ENCODE measurements at regions not wholly inside any gene's neighbourhood (a gene's known extent, or its start where the extent isn't known, plus 50 kb on each side); places are given as distances from the start of the nearest gene placed in this dataset.

DNA sequence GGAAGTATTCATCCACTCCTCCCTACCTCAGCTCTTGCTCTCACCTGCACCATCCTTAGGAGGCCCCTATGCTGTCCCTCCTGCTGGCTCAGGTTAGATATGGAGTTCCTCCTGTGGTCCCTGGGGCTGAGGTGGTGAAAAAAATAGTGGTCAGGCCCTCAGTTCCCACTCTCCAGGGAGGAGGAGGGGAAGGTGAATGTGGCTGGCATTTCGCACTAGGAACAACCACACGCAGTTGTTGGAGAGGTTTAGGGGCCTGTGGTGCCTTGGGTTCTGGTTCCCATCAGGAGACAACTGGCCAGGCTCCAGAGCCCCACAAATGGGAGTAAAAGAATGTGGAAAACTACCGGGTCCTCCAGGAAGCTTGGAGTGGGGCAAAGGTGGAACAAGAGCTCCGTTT, 81.7 kb upstream of the HSPA9 start:
- no peaks in the 10 kb centered on the region for H3K27me3 ChIP-seq (replicated peaks in 1 of 2; ENCODE audit: control insufficient read depth in 2 of 2, insufficient read depth in 2 of 2, low read length in 1 of 2)
- no peak overlapping the region for H3K4me2 ChIP-seq (ENCODE audit: control insufficient read depth, insufficient read depth)
- H3K79me2 ChIP-seq (ENCODE audit: control insufficient read depth, insufficient read depth, low read length), result no peaks in the 10 kb centered on the region
- H3K27ac ChIP-seq (ENCODE audit: control insufficient read depth, insufficient read depth), result no peak overlapping the region
- H3K4me1 ChIP-seq (ENCODE audit: control insufficient read depth, insufficient read depth, low read length), result peaks cover 26% of the 10 kb centered on the region
- in situ Hi-C loops (cut with MboI) (no loop called here), intact Hi-C loops (cut with micrococcal nuclease; ENCODE audit: unreplicated experiment) (no loop called here)
- ChIA-PET POLR2A (no interaction called here), SMC1A (ENCODE audit: uncharacterized antibody, unreplicated experiment) (no interaction called here), RAD21 (ENCODE audit: unreplicated experiment) (no interaction called here), CTCF (interaction anchor here (0.8 to 1.1 kb wide), 2 partner anchors 14 to 78 kb away, joined by 3 to 4 read pairs; no protein-coding TSS in a partner anchor)
- no TSS peak for BruUV-seq (replicated peaks)
- no peaks in the 10 kb centered on the region for H3K9me3 ChIP-seq (replicated peaks; ENCODE audit: control insufficient read depth, insufficient read depth, low read length)
- no peak for DNase-seq (ENCODE audit: low read depth, low spot score)
- H4K20me1 ChIP-seq (ENCODE audit: control insufficient read depth, insufficient read depth), result no peaks in the 10 kb centered on the region
- H2AFZ ChIP-seq (ENCODE audit: control insufficient read depth, low read depth, low read length), result no peak overlapping the region
- no peak for ATAC-seq
- WGBS (ENCODE audit: insufficient coverage, insufficient replicate concordance, low lambda C conversion rate, missing lambda C conversion rate), result 67% methylated on average over 4 of the region's 4 CpGs
- FAIRE-seq, result no peak
- H3K4me3 ChIP-seq, result no peak overlapping the region
- no peaks in the 10 kb centered on the region for H3K36me3 ChIP-seq (ENCODE audit: control insufficient read depth in 2 of 2, insufficient read depth in 2 of 2, low read length in 1 of 2)
- no peak for TF ChIP-seq ZNF207 (IDR thresholded peaks at IDR 0.05; ENCODE audit: borderline replicate concordance)
- no peak for TF ChIP-seq SREBF2 (IDR thresholded peaks at IDR 0.05; ENCODE audit: low read length)
- TF ChIP-seq GATAD2B (conservative IDR thresholded peaks at IDR 0.05; ENCODE audit: low read depth), result no peak
- TF ChIP-seq HSF1 (IDR thresholded peaks at IDR 0.05; ENCODE audit: low read depth, low read length), result no peak
- no peak for TF ChIP-seq RUNX3 (IDR thresholded peaks at IDR 0.05; ENCODE audit: low read length)
- TF ChIP-seq RFX5 (IDR thresholded peaks at IDR 0.05; ENCODE audit: low read depth, low read length), result no peak
- no peak for TF ChIP-seq SMAD1 (IDR thresholded peaks at IDR 0.05; ENCODE audit: low read depth, partially characterized antibody)
- TF ChIP-seq HDGF (IDR thresholded peaks at IDR 0.05), result no peak
- no peak for TF ChIP-seq EP300 (IDR thresholded peaks at IDR 0.05; ENCODE audit: borderline replicate concordance in 1 of 2, control insufficient read depth in 1 of 2, low read depth in 2 of 2, low read length in 2 of 2)
- TF ChIP-seq ZNF217 (IDR thresholded peaks at IDR 0.05), result no peak
- TF ChIP-seq NR2F1 (conservative IDR thresholded peaks at IDR 0.05), result no peak
- TF ChIP-seq ASH2L (IDR thresholded peaks at IDR 0.05; ENCODE audit: borderline replicate concordance, low read depth), result no peak
- no peak overlapping the region for H3K9ac ChIP-seq (ENCODE audit: control insufficient read depth, insufficient read depth, low read length)

Measured in GM12878 (cell line).